Mucosa of descending colon (tissue), 3 donors: ENCODE measurements at regions not wholly inside any gene's neighbourhood (a gene's known extent, or its start where the extent isn't known, plus 50 kb on each side); places are given as distances from the start of the nearest gene placed in this dataset.

Experiments
- ATAC-seq: fragments of 200-7000 bp; cut with Tn5 transposase; one replicate; pipeline ENCODE4 v1.9.1; 2020; ENCODE audit warnings: mild to moderate bottlenecking, moderate library complexity
- DNase-seq, 3 donors: peaks; one replicate each; pipeline ENCODE4 v3.0.0-alpha.2; 2020
- H3K36me3 ChIP-seq: fragments of 200-600 bp; one replicate; pipeline ENCODE4 v1.8.0; 2021; ENCODE audit warnings: low read depth, mild to moderate bottlenecking
- H3K4me1 ChIP-seq: fragments of 200-600 bp; one replicate; pipeline ENCODE4 v1.8.0; 2021; ENCODE audit warnings: low read depth, mild to moderate bottlenecking
- H3K4me3 ChIP-seq: fragments of 200-600 bp; one replicate; pipeline ENCODE4 v1.8.0; 2021; ENCODE audit warnings: mild to moderate bottlenecking
- H3K9me3 ChIP-seq: fragments of 200-600 bp; one replicate; pipeline ENCODE4 v1.8.0; 2021; ENCODE audit warnings: mild to moderate bottlenecking
- intact Hi-C, 2 donors: fragments of 100-400 bp; cut with DNase I in 1 of 2; cut with micrococcal nuclease in 1 of 2; formaldehyde crosslinking; loops; one replicate each; pipeline versions ENCODE4 v1.11.0 to v1.11.1; 2022; cut with DNase I, micrococcal nuclease
- TF ChIP-seq, protein P1 (sequence below): fragments of 200-600 bp; IDR thresholded peaks from one replicate; pipeline ENCODE4 v1.8.0; 2022; ENCODE audit warnings: antibody characterized with exemption, mild to moderate bottlenecking
- donor health status: DM: no; HTN: no; CAD: no; lungs with moderate emphysema.
- donor health status: DM: no; HTN: no; CAD: no.
- donor health status: DM: no; HTN: yes; CAD: no.

DNA sequence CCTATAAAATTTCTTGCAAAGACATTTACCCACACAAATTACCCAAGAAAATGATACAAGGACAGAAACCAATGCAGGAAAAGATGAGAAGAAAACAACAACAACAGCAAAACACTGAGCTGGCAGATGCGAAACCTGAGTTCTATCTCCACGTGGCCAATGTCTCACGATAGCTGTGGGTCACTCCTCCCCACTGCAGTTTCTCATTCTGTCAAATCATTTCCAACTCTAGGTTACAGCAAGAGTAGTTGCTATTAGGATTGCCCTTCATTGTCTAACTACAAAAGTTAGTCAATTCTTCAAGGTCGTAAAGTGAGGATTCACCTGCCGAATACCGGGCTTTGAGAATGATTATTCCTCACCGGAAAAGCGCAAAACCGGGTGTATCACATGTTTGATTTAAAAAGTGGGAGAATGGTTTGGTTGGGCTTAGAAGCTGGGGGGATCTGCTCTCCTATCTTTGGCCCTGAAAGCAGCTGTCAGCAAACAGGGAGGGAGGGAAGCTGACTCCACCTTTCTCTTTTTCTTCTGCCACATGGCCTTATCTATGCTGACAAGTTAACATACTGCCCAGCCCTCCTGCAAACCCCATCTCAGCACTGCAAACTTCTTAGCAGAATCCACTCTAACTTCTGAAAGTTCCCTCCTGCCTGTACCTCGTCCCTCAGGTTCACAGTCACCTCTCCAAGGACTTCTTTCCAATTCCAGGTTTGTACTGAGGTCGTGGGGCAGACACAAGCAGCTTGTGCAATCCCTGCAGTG, 473.0 kb downstream of the SOX11 start:
- Histone ChIP-seq H3K4me1 (no peaks in the 10 kb centered on the region), H3K9me3 (no peaks in the 10 kb centered on the region), H3K4me3 (no peak overlapping the region), H3K36me3 (no peaks in the 10 kb centered on the region)
- TF ChIP-seq, protein P1, sequence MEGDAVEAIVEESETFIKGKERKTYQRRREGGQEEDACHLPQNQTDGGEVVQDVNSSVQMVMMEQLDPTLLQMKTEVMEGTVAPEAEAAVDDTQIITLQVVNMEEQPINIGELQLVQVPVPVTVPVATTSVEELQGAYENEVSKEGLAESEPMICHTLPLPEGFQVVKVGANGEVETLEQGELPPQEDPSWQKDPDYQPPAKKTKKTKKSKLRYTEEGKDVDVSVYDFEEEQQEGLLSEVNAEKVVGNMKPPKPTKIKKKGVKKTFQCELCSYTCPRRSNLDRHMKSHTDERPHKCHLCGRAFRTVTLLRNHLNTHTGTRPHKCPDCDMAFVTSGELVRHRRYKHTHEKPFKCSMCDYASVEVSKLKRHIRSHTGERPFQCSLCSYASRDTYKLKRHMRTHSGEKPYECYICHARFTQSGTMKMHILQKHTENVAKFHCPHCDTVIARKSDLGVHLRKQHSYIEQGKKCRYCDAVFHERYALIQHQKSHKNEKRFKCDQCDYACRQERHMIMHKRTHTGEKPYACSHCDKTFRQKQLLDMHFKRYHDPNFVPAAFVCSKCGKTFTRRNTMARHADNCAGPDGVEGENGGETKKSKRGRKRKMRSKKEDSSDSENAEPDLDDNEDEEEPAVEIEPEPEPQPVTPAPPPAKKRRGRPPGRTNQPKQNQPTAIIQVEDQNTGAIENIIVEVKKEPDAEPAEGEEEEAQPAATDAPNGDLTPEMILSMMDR: no peak
- intact Hi-C loops: no loop called here
- ATAC-seq (no peak), DNase-seq (no peak)

DNA sequence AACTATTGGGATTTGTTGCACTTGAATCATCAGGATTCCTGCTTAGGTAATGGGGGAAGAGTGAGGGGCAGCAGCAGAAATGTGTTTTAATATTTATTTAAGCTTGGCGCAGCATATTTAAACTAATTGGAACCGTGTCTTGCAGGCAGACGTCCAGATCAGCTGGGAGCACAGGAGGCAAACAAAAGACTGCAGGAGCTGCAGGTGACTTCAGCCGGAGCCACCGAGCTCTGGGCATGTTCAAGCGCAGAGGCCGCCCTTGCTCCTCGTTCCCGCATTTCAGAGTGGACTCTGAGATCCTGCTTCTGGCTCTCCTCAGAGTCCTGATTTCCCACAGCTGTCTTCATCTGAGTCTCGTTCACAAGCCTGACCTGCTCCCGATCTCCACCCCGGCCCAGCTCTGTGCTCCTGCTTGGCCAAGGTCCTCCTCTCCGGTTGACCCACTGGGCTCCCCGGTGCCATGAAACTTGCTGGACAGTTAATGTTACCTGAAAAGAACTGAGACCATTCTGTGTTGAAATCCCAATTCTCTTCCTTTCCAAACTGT, 475.5 kb downstream of the SOX11 start:
- Histone ChIP-seq H3K9me3 (no peaks in the 10 kb centered on the region), H3K4me3 (no peak overlapping the region), H3K4me1 (no peaks in the 10 kb centered on the region), H3K36me3 (no peaks in the 10 kb centered on the region)
- ATAC-seq (no peak), DNase-seq (no peak)
- TF ChIP-seq, protein P1: no peak
- intact Hi-C loops: no loop called here

DNA sequence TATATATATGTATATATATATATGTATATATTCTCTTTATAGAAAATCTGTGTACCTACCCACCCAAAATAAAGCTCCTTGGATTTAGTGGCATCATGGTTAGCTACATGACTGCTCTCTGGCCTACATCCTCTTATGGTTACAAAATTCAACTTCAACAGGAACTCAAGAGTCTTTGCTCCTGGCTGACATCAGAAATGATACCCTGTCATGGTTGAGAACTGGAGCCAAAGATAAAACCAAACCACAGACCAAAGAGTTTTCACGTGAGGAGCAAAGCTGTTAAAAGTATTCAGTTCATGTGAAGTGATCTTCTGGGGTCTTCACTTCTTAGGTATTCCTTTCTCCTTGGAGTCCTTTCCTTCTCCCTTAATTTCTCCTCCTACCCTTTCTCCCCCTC, 476.3 kb downstream of the SOX11 start:
- ATAC-seq: no peak
- intact Hi-C loops: no loop called here
- DNase-seq: no peak
- Histone ChIP-seq H3K4me3 (no peak overlapping the region), H3K36me3 (no peaks in the 10 kb centered on the region), H3K9me3 (no peaks in the 10 kb centered on the region), H3K4me1 (no peaks in the 10 kb centered on the region)
- TF ChIP-seq, protein P1: no peak

DNA sequence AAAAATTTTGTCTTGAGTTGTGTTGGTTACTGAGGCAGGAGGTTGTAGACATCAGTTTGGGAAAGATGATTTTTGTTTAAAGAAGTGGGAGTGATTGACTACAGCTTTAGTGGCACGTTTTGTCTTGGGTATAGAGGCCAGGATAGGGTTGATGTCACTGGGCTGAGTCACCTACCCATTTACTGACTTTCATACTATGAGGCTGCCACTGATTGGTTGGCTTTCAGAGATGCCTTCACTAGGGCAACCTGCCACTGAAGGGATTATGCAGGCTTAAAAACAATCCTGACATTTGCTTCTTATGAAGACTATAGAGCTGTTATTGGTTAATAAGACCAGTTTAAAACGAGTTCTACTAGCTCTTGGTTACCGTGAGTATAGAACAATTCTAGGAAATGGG, 479.1 kb downstream of the SOX11 start:
- DNase-seq: no peak
- intact Hi-C loops: no loop called here
- no peaks in the 10 kb centered on the region for H3K4me1 ChIP-seq
- no peaks in the 10 kb centered on the region for H3K9me3 ChIP-seq
- H3K4me3 ChIP-seq: no peak overlapping the region
- ATAC-seq: no peak
- no peaks in the 10 kb centered on the region for H3K36me3 ChIP-seq
- TF ChIP-seq, protein P1: no peak

DNA sequence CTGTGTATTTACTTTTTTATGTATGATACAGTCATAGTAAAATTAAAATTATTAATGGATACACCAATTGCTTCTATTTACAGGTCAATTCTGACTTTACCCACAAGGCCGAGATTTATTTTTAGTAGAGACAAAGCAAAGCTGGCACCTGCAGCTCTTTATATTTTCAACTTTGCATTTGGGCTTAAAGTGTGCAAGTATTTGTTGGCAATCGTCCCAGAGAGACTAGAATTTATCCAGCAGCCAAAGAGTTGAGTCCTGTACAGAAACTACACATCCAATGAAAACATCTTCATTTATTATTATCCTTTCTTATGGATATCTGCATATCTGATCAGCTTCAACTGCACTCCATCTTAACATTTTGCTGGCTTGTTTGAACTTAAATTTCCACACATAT, 485.6 kb downstream of the SOX11 start:
- Histone ChIP-seq H3K9me3 (no peaks in the 10 kb centered on the region), H3K4me1 (no peaks in the 10 kb centered on the region), H3K4me3 (no peak overlapping the region), H3K36me3 (no peaks in the 10 kb centered on the region)
- TF ChIP-seq, protein P1: no peak
- no peak for DNase-seq
- ATAC-seq: no peak
- intact Hi-C loops: no loop called here
